HG03097 (cell line): ENCODE measurements at regions not wholly inside any gene's neighbourhood (a gene's known extent, or its start where the extent isn't known, plus 50 kb on each side); places are given as distances from the start of the nearest gene placed in this dataset.

ENCODE experiments used
- ATAC-seq: cut with Tn5 transposase; IDR thresholded peaks from one replicate; pipeline ENCODE4 v1.9.1; 2021; ENCODE audit not compliant: unreplicated experiment, low FRiP score

DNA sequence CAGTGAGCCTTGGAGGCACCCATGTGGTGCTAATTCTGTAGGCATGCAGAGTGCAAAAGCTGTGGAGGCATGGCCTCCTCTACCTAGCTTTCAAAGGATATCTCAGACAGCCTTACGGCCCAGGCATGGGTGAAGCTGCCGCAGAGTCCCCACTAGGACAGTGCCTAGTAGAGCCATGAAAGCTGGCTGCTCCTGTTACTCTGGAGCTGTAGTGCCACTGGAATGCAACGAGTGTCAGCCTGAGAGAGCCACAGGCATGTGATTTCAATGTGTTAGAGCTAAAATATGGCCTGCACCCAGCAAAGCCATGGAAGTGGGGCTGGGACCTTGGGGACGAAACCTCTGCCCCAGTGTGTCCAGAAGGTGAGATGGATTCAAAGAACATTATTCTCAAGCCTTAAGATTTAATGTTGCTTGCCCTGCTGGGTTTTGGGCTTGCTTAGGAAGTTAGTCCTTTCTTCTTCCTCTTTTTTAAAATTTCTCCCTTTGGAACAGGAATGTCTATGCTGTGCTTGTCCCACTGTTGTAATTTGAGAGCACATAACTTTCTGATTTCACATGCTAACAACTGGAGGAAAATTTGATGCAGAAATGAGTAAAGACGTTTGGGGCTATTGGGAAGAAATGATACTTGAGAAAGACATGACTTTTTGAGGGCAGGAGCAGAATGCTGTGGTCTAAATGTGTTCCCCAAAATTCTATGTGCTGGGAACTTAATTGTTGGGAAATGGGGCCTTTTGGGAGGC lies 298.4 kb downstream of the PSAT1 start:
- no peak for ATAC-seq

DNA sequence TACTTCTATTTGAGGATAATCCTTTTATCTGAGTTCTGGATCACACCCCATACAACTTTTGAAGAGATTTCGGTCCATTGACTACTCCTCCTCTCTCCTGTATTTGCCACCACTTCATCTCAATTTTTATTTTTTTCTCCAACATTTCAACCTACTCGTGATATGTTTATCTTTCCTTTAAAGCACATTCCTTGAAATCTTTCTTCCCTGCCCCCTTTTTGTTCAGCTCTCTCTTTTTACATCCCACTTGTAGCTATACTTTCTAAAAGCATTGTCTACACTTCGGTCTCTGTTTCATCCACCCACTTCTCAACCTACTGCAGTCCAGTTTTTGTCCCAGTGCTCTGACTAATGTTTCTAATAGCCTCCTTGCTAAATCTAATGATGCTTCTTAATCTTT lies 299.4 kb downstream of the PSAT1 start:
- ATAC-seq, result no peak

DNA sequence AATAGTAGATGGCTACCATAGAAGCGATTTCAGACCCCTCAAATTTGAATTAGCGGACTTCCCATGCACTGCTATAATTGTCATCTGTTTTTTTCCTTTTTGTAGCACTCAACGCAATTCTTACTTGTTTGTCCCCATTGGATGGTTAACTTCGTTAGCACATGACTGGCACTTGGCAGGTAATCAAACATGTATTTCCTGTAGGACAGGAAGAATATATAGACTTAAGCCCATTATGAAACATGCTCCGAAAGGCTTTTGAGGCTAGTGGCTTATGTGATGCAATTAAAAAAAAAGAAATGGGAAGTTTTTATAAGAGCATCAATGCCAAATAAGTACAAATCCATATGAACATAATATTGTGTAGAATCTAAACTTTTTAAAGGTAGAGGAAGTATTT lies 301.2 kb downstream of the PSAT1 start:
- ATAC-seq, result no peak

DNA sequence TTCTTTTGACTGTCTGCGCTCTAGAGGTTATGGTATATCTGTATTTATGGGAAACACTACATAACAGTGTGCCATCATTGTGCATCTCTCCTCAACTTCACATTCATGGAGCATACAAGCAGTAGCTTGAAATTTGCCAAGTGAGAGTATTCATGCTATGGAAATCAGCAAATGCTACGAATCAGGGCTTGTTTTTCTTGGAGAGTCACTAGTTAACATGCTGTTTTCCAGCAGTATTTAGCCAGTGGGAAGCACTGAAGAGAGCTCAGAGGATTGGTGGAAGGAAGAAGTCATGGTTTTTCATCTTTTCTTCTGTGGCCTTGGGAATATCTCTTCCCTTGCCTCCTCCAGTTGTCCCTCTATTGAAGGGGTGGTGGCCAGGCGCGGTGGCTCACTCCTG lies 303.0 kb downstream of the PSAT1 start:
- no peak for ATAC-seq

DNA sequence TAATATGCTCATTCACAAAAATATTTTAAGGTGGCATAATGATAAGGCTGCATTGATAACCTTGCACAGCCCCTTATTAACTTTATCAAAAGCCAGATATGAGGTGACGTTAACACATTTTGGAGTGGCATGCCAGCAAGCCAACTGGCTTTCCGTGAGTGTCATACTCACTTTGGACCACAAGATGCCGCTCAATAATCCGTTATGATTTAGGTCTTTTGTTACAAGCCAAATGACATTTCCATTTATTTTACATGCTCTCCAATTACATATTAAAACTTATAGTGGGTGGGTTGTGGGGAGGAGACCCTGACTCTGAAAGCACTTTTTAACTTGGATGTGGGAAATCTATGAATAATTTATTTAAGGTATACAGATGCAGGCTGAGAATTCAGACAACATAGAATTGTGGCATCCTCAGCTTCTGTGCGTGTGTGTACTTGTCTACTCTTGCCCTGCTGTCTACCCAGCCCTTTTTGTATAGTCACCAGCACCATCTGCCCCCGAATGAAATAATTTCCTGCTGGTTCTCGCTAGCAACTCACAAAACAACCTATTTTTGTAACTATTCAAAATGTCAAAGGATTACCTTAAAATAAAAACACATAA lies 305.1 kb downstream of the PSAT1 start:
- ATAC-seq, result no peak

DNA sequence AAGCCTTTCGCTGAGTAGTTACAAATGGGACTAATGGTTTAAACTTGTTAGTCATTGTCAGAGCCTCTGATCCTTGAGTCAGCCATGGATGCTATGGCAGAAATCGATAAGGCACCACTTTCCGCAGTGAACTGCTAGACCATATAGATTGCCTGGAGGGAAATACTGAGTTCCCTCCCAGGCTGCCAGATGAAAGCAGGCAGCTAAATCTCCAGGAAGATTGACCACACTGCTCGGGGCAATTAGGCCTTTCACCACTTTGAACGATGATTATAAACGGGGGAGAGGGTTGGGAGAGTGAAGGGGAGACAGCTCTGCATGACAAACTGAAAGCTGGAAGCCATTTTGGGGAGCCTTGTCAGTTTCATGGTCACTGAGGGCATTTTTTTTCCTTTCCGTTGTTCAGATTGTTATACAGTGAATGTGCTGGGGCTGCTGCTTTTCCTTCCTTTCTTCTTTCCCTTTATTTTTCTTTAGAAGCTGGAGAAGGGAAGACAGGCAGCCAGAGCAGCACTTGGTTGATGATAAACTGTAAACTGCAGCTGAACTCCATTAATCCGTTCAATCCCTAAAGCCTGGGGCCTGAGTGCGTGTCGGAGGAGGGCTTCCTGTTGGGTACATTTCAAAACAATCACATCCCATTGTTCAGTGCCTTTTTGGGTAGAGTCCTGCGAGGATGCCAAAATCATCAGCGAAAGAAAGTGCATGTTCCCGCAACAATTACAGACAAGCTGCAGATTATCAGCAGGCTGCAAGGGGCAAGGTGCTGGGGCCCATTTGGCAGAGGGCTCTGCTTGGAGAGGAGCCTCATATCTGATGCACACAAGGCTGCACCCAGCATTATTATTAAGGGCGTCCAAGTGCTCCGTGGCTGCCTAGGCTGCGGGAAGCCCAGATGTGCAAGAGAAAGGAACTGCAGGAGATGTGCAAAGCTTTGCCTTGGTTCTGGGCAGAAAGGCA lies 308.4 kb downstream of the PSAT1 start:
- no peak for ATAC-seq

DNA sequence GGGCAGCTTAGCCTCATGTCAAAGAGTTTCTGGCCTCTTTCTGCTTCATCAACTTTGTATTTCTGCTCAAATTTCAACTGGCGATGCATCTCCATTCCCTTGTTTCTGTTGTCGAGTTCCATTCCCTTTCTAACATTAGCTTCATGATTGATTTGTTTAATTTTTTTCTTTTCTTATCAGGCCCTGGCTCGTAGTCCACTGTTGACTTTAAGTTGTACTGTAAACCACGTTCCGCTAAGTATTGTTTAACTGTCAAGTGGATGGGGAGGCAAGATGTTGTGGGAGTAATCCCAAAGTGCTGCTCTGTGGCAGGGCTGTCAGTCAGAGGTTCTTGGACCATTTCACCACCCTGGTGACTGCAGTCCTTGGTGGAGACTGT lies 309.1 kb downstream of the PSAT1 start:
- ATAC-seq, result no peak

DNA sequence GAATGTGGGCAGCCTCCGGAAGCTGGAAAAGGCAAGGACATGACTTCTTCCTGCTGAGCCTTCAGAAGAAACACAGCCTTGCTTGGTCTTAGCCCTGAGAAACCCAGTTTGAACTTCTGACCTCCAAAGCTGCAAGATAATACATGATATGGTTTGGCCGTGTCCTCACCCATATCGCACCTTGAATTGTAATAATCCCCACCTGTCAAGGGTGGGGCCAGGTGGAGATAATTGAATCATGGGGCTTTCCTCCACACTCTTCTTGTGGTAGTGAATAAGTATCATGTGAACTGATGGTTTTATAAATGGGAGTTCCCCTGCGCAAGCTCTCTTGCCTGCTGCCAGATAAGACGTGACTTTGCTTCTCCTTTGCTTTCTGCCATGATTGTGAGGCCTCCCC lies 310.9 kb downstream of the PSAT1 start:
- ATAC-seq, result no peak

DNA sequence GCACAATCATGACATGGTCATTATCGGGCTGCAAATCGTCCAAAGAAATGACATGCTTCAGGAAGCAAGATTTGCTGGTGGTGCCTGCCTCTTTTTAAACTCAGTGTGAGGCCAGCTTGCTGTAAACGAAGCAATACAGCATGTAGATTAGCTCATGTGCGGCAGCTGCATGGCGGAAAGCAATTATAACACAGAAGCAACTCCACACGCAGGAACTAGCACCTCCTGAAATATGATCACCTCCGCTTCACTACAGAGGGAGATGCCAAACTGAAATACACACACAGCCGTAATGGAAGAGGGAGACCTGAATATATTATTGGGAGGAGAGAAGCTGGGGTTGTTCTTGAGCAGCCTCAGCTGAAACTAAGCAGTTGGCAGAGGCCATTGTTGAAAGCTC lies 312.5 kb downstream of the PSAT1 start:
- no peak for ATAC-seq

DNA sequence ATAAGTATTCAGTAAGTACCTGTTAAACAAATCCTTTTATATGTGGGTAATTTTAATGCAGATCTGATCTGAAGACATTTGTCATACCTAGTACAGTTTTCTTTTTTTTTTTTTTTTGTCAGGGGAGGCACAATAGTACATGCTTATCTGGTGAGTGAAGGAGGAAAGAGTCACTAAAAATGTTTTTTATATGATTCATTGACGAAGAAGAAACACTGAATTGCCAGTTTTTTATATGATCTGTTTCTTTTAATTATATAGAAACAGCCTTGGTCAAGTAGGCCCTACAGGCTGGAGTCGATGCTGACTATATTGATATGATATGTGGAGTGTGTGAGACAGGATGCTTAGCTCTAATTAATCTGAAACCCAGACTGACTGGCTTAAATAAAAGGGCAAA lies 315.2 kb downstream of the PSAT1 start:
- no peak for ATAC-seq

DNA sequence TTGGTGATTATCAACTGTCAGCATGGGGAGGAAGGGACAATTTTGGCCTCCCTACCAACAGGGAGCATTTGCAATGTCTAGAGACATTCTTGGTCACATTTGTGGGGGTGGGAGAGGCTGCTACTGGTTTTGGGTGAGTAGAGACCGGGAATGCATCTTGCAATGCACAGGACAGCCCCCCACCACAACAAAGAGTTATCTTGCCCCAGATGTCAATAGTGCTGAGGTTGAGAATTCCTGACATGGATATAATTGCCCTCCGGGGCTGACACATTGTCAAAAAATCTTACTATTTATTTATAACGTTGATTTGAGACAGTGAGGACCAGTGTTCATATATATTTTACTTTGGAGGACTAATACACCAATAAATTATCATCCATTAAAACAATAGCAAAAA lies 316.1 kb downstream of the PSAT1 start:
- no peak for ATAC-seq

DNA sequence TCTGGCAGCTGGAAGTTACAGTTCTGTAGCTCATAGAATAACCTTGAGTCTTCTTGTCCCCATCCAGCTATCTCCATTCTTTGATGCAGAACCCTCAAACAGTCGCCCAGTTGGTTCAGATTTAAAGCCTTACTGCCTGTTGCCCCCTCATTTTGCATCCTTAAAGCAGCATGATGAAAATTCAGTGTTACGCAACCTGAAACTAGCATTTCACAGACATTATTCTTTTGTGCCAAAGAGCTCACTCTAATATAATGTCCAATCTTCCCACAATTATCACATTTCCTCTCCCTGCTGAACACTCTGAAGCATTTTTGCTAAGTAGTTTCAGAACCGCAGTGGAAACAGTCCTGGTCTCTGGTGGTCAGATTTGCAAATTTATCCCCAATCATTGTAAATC lies 318.0 kb downstream of the PSAT1 start:
- ATAC-seq, result no peak

DNA sequence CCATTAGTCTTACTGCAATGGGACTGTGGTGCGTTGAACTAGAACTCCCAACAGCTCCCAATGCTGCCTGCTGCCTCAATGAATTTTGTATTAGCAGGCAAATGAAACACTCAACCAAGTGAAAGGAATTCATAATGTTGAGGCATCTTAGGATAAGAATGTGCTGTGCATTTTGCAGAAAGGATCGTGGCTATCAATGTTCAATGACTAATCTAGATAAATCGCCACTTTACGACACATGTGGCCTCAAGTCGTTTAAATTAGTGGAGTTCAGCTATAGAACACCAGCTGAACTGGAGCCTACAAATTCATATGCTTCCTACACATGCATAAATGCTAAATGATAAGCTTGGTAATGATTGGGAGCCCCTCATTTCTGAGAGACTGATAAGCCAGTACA lies 318.4 kb downstream of the PSAT1 start:
- no peak for ATAC-seq

DNA sequence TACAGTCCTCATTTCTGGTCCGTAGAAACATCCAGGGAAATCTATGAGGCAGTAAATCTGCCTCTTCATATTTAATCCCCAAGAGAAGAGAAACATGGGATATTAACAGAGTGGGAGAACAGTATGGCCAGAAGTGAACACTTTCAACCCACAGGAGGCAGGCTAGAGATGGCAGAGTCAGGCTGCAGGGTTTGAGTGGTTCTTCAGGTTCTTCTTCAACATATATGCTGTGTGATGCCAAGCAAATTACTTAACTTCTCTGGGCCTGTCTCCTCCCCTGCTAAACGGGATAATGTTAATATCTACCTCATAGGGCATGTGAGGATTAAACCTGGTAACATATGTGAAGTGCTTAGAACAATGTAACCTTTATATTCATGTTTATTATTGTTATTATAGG lies 321.8 kb downstream of the PSAT1 start:
- no peak for ATAC-seq

DNA sequence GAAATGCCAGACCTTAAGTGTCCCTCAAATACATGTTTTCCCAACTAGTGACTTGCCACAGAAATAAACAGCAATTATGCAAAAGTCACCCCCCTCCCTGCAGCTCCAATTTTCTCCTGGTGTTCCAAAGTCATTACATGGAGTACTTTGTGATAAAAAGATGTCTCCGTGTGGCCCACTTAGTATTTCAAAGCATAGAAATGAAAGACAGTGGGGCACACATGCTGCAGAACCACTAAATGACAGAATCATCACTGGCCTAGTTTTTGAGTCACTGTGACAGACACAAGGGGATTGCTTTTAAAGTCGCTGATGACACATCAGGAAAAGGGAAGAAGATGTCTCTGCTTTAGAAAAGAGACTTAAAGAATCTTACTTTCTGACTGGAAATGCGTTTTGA lies 323.4 kb downstream of the PSAT1 start:
- no peak for ATAC-seq

DNA sequence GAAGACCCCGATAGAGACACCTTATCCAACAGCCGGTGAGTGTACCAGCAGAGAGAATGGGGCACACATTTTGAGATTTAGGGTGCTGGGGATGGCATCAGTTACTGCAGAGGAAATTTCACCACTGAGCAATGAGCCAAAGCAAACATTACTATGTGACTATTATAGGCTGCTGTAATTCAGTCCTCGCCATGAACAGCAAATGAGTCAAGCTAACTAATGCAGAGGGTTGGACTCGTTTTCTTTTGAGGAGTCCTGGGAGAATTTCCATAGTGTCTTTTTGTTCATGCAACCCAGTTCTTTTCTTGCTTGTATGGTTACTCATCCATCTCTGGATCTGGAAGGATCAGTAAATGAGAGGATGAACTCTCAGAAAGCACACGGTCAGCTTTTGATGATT lies 323.8 kb downstream of the PSAT1 start:
- no peak for ATAC-seq

DNA sequence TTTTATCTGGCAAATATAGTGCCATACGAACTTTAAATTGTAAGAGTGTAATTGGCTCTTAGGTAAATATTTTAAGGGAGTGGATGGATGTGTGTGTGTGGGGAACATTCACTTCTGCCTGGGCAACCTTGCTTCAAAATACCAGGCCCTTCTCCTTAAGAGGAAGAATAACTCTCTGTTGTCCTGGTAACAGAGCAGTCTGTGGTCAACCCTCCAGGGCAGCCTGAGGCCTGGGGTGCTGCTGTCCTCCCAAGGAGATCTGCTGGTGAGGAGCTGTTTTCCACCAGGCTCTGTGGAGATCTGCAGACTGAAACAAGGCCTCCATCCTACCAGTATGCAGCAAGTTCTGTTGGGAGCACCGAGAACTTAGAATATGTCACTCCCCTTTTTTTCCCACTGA lies 325.2 kb downstream of the PSAT1 start:
- no peak for ATAC-seq

DNA sequence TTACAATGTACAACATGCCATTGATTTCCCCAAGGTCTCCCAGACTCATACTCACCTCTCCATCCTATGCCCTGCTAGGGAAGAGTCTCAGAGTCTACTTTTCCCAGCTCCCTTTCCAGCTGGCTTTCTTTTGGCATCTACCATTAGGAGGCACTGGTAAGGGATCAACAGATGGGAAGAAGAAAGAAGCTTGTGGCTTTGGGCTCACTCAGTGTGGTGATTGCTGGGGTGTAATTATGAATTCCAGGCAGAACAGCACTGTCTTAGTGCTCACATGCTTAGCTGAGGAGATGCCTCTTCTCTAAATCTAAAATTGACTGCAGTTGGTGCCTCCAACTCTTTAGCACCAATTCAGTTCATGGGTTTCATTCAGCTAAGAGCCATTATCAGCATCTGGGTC lies 330.0 kb downstream of the PSAT1 start:
- ATAC-seq, result no peak

DNA sequence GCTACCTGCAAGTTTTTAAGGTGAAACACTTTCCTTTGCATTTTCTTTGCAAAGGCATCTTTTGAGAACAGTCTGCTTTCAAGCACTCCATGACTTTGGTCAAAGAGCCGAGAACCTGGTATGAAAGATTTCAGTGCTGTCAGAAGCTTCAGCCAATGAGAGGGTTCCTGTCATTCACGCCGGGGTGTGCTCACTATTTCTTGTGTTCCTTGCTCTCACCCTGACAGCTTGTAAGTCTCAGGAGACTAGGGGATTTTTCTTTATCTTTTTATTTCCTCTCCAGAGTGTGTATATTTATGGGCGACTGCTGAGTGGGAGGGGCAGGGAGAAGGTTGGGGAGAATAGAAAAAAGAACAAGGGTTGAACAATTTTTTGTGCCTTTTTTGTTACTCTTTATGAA lies 334.0 kb downstream of the PSAT1 start:
- no peak for ATAC-seq

DNA sequence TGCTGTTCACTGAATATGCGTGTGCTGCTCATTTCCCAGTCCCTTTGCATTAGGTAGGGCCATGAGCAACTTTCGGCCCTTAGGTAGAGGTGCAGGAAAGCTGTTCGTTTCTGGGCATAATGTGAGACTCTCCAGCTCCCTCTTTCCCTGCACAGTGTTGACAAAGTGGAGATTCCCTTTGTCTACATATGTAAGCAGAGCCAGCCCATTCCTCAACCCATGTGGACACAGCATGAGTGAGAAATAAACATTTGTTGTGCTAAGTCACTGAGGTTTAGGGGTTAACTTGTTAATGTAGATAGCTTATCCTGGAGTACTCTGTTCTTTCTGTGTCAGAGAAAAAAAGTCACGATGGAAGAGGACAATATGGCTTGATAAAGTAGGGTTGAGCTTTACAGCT lies 343.8 kb downstream of the PSAT1 start:
- ATAC-seq, result no peak

DNA sequence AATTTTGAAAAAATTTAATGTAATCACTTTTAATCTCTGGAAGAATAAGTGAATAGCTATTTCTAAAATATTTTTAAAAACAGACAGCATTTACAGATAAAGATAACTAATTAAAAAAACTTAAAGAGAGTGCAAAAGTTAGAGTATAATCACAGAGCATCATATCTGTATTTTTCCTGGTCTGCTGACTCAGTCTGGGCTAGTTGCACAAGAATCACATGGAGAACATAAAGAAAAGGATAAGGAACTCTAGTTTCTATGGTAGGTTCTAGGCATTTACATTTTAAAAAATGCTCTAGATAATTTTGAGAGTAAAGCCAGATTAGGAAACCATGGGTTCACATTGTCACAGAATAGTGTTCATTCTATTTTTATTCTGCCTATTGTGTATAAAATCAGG lies 347.4 kb downstream of the PSAT1 start:
- no peak for ATAC-seq

DNA sequence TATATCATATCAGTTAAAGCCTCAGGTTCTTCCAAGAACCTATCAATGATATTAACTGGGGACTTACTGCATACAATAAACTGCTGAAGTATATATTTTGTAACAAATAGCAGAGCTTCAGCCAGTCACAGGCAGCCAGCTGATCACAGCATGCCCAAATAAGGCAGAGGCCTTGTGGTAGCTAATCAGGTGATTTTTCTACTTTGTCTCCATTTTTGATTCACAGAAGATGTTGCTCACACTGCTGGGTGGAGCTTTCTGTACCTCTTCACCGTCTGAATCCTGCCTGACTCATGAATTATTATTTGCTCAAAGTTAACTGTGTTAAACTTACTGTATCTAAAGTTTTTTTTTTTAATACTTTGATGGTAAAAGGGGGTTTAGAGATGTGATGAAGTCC lies 357.4 kb downstream of the PSAT1 start:
- no peak for ATAC-seq
